ENCODE measurements at regions not wholly inside any gene's neighbourhood (a gene's known extent, or its start where the extent isn't known, plus 50 kb on each side); places are given as distances from the start of the nearest gene placed in this dataset.
A peak's percentile ranks its signal among the peaks of the same experiment; 100 is the strongest.

- DNase-seq (ENCODE audit: low spot score) = no peak
These were observed 453.5 kb downstream of the MTRR start for GRCh38 chr5:8322484-8322883.

GRCh38 chr5:8327016-8327415 lies 458.1 kb downstream of the MTRR start:
- DNase-seq (ENCODE audit: low spot score) = no peak

- no peak for DNase-seq (ENCODE audit: low spot score)
These were observed 460.8 kb downstream of the MTRR start for GRCh38 chr5:8329773-8330172.

GRCh38 chr5:8332666-8333445 lies 463.9 kb downstream of the MTRR start:
- DNase-seq (ENCODE audit: low spot score) = no peak

GRCh38 chr5:8333485-8333884 lies 464.5 kb downstream of the MTRR start:
- no peak for DNase-seq (ENCODE audit: low spot score)

- DNase-seq (ENCODE audit: low spot score) = no peak
These were observed 465.0 kb downstream of the MTRR start for GRCh38 chr5:8333977-8334376.

- no peak for DNase-seq (ENCODE audit: low spot score)
These were observed 471.3 kb downstream of the MTRR start for GRCh38 chr5:8340261-8340660.

- peak; percentile 52 for DNase-seq (ENCODE audit: low spot score)
These were observed 471.9 kb downstream of the MTRR start for GRCh38 chr5:8340739-8341344.

GRCh38 chr5:8341406-8341805 lies 472.5 kb downstream of the MTRR start:
- no peak for DNase-seq (ENCODE audit: low spot score)

GRCh38 chr5:8347984-8348383 lies 479.0 kb downstream of the MTRR start:
- no peak for DNase-seq (ENCODE audit: low spot score)

- no peak for DNase-seq (ENCODE audit: low spot score)
These were observed 480.9 kb downstream of the MTRR start for GRCh38 chr5:8349855-8350254.

- DNase-seq (ENCODE audit: low spot score) = no peak
These were observed 481.8 kb downstream of the MTRR start for GRCh38 chr5:8350644-8351339.

- no peak for DNase-seq (ENCODE audit: low spot score)
These were observed 487.0 kb downstream of the MTRR start for GRCh38 chr5:8355981-8356380.

- no peak for DNase-seq (ENCODE audit: low spot score)
These were observed 491.1 kb downstream of the MTRR start for GRCh38 chr5:8360012-8360411.

GRCh38 chr5:8362495-8362894 lies 493.5 kb downstream of the MTRR start:
- no peak for DNase-seq (ENCODE audit: low spot score)

GRCh38 chr5:8363138-8363537 lies 494.2 kb downstream of the MTRR start:
- DNase-seq (ENCODE audit: low spot score) = no peak

- no peak for DNase-seq (ENCODE audit: low spot score)
These were observed 497.3 kb downstream of the MTRR start for GRCh38 chr5:8366266-8366665.

- no peak for DNase-seq (ENCODE audit: low spot score)
These were observed 507.5 kb downstream of the MTRR start for GRCh38 chr5:8376478-8376877.

- DNase-seq (ENCODE audit: low spot score) = no peak
These were observed 513.0 kb downstream of the MTRR start for GRCh38 chr5:8381972-8382371.

- DNase-seq (ENCODE audit: low spot score) = no peak
These were observed 513.5 kb downstream of the MTRR start for GRCh38 chr5:8382456-8382855.

- DNase-seq (ENCODE audit: low spot score) = no peak
These were observed 514.7 kb downstream of the MTRR start for GRCh38 chr5:8383616-8384015.

GRCh38 chr5:8386719-8387288 lies 517.9 kb downstream of the MTRR start:
- no peak for DNase-seq (ENCODE audit: low spot score)

- DNase-seq (ENCODE audit: low spot score) = no peak
These were observed 523.0 kb downstream of the MTRR start for GRCh38 chr5:8391911-8392310.
